Left cardiac atrium (tissue), 4 donors: ENCODE measurements at regions not wholly inside any gene's neighbourhood (a gene's known extent, or its start where the extent isn't known, plus 50 kb on each side); places are given as distances from the start of the nearest gene placed in this dataset.

ENCODE experiments used
- ATAC-seq, 2 donors: fragments of 200-7000 bp; cut with Tn5 transposase; one replicate each; pipeline ENCODE4 v1.9.1; 2020; ENCODE audit warnings: mild to moderate bottlenecking in 2 of 2, moderate library complexity in 2 of 2
- DNase-seq: peaks from one replicate; pipeline ENCODE4 v3.0.0-alpha.2; 2020
- intact Hi-C, 2 donors: fragments of 100-400 bp; cut with DNase I; formaldehyde crosslinking; loops; one replicate each; pipeline versions ENCODE4 v1.14.1 to v1.15.1; 2022 to 2023
- donor health status: DM: no; HTN: yes; CAD: no.
- donor health status: DM: no; HTN: yes; CAD: no; lungs with severe emphysema.
- donor health status: DM: yes; HTN: yes; CAD: no.
- donor health status: Dilated cardiomyopathy.

DNA sequence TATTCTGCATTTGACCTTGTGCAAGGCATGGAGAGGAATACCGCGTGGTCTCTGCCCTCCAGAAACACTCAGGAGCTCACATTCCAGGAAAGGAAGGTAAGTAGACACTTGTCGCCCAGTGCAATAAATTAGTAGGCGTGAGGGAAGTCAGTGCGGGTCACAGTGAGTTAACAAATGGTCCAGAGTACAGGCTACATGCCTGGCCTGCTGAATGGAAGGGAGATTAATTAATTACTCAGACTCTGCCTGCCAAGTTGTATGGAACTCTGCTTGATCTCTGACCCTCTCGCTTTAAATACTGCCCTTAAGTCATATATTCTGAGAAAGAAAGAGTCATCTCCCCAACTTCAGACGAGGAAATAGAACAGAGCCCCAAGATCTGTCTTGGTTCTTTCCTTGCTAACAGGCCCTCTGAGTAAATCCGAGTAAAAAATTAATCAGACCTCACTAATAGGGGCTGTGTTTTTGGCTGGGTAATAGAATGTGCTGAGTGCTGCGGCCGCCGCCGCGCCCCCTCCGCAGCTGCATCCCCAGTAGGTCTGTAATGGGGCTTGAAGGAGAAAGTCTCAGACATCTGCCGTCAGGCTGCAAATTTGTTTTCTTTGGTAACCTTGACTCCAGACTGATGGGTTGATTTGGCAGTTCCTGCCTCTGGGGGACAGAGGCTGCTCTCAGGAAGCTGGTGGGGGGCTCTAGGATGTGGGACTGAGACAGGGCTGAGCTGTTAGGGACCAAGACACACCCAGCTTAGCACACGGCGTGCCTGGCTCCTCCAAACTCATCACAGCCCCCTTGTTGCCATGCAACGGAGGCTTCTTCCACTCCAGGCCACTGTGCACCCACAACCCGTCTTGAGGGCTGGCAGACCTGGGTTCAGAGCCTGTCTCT lies 144.4 kb downstream of the NSG2 start:
- intact Hi-C loops = no loop called here
- DNase-seq (no peak), ATAC-seq (no peak)

DNA sequence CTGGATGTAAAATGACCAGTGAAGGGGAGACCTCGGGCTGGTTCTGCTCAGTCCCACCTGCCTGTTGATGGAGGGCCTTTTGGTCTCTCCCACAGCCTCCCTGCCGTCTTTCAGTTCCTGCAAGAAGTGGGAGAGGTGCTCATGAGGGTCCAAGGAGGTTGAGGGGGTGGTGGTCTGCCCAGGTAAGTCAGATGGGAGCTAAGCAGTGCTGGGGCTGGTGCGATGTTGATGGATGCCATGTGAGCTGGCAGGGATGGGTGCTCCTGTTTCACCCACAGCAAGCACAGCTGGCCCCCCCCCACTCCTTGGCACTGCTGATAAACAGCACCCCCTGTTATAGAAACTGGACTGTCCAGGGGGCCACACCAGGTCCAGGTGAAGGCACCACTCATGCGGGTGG lies 145.6 kb downstream of the NSG2 start:
- ATAC-seq (no peak), DNase-seq (no peak)
- intact Hi-C loops = no loop called here

DNA sequence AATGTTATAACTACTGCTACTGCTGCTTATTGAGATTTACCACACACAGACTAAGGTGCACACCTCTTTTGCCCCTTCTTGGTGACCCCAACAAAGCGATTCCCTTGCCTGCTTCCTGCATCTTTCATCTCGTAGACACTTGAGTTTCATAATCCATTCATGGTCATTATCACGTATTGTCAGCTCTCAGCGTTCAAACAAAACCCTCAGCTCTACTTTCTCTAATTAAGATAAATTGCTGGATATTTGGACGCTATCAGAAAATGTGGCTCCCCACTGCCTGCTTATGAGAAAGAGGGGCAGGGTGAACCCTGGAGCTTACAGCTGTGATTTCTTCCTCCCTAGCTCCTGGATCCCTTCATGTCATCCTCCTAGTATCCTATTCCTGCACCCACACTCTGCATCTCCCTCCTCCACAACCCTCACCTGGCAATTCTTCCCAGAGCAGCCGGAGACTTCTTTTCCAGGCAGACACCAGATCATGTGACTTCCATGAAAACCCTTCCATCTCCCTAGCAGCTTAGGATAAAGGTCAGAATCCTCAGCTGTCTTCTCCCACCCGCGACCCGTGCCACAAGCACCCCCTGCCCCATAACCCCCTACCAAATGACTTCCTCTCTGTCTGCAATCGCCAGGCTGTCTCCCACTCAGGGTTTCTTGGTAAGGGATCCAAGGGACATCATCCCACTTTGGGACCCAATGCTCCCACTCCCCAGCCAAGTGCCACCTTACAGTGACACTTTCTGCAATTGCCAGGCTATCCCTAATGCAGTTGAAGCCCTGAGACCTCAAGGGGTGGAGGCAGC lies 146.5 kb downstream of the NSG2 start:
- intact Hi-C loops = no loop called here
- DNase-seq (no peak), ATAC-seq (no peak)

DNA sequence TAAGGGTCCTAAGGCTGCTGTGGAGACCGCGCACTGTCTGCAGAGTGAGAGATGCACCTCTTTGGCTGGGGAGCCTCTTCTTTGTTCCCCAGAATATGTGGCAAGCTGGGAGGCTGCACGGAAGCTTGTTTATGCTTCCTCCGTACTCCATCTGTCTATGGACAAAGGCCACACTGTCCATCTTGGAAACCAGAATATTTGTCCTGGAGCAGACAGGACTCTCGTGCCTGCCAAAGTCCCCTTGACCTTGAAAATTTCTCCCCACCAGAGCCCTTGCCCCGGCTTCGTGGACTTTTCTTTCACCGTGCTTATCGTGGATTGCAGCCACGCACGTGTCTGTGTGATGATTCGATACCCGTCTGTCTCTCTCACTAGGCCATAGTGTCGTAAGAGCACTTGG lies 147.4 kb downstream of the NSG2 start:
- intact Hi-C loops = no loop called here
- DNase-seq (no peak), ATAC-seq (no peak)

DNA sequence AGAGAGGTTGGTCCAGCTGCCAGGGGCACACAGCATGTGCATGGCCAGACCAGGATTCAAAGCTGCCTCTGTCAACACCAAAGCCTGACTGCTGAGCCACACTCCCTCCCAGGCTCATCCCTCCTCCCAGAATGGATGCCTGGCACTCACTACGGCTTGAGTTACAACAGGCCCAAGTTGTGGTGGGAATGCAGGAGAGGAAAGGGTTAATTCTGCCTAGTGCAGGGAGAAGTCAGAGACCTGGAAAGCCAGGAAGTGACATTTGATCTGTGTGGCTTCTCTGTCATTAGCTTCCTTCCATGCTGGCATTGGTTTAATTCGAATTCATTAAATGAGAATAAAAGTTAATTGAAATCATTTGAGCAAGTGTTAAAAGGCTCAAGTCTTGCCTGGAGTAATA lies 150.0 kb downstream of the NSG2 start:
- DNase-seq (no peak), ATAC-seq (no peak)
- intact Hi-C loops = no loop called here

DNA sequence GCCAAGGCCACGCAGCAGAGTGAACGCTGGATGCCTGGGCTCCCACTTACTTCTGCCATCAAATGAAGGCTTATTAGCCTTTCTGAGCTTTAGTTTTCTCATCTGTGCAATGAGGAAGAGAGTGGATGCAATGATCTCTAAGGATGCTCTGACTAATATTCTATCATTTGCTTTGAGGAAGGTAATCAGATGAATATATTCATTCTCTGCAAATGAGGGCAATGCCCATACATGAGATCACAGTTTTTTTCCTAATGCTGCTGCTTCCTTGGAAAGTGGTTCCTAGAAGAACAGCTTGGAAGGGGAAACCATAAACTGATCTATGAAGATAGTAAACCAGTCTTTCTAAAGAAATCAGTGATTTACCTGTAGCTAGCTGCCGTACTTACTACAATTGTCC lies 152.4 kb downstream of the NSG2 start:
- ATAC-seq (no peak), DNase-seq (no peak)
- intact Hi-C loops = no loop called here

DNA sequence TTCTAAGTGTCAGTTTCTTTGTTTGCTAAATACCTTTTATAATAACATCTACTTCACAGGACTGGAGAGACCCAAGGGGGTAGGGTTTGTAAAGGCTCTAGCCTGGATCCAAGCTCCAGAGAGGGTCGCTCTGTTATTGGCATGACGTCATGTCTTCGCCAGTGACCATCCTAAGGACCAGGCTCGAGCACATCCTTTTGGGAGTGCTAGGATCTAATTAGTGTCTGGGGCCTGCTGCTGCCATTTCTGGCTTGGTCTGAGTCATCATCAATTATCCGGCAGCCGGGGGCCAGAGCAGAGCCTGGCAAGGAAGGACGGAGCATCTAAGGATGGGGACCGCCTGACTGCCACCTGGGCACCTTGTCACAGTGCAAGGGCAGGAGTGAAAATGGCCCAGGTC lies 153.0 kb downstream of the NSG2 start:
- DNase-seq (no peak), ATAC-seq (no peak)
- intact Hi-C loops = no loop called here

DNA sequence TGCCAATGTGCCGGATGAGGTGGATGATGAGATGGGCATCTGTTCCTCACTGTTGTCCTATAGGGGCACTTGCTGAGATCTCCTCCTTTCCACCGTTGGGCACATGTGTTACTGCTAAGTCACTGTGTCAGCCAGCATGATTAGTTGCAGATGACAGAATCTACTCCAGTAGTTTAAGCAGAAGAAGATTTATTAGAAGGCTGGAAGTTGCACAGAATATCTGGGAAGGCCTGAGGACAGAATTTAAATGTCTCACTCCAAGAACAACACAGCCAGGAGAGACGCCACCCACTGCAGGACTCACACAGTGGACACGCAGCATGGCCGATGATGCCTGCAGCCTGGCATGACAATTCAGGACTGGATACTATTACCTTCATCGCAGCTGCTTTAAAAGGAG lies 157.5 kb downstream of the NSG2 start:
- no peak for ATAC-seq
- intact Hi-C loops = no loop called here

DNA sequence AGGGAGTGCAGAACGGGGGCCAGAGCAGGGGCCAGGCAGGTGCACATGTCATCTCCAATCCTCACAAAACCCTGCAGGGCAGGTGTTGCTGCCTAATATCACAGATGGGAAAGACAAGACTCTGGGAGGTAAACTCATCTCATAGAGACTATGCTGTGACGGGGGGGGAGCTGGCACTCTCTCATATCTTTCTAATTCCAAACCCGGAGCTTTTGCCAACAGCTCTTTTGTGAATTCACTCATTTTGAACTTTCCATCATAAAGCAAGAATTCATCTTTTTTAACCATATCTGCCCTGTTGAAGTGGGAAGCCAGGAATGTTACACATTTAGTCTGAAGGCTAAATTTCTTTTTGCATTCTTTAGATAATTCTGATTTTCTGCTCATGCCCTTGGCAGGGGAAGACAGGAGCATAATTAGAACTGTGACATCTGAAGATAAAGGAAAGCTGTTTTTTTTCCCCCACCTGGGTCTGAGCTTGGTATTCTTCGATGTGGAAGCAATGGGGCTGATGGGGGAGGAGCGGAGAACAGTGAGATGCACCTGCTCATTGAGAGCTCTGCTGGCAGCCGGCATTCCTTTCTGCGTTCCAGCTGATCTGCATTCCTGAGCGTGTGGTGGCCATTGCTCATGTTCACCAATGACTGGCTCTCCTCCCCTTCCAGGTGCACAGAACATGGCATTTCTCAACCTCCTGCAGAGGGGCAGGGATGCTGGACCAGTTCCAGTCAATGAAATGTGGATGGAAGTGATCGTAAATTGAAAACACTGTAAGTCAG lies 159.2 kb downstream of the NSG2 start:
- DNase-seq (no peak), ATAC-seq (no peak)
- intact Hi-C loops = no loop called here

More for the DNA sequence above, 157.5 kb downstream of the NSG2 start:
- no peak for DNase-seq

DNA sequence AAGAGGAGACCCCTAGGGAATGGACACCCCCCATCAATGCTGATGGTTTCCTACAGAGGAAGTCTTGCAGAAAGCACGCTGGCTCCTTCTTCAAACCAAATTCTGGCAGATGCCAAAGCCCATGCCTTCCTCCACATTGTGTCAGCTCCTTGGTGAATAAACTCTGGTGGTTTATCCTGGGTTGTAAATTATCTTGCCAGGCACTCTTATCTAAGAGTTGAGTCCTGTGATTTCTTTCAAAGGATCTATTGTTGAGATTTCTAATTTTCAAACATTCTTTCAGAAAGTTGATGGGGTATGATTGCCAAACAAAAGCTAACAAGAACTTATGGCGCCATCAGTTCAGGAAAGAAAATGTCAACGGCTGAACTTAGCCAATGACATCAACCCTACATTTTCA lies 160.4 kb downstream of the NSG2 start:
- ATAC-seq (no peak), DNase-seq (no peak)
- intact Hi-C loops = no loop called here

DNA sequence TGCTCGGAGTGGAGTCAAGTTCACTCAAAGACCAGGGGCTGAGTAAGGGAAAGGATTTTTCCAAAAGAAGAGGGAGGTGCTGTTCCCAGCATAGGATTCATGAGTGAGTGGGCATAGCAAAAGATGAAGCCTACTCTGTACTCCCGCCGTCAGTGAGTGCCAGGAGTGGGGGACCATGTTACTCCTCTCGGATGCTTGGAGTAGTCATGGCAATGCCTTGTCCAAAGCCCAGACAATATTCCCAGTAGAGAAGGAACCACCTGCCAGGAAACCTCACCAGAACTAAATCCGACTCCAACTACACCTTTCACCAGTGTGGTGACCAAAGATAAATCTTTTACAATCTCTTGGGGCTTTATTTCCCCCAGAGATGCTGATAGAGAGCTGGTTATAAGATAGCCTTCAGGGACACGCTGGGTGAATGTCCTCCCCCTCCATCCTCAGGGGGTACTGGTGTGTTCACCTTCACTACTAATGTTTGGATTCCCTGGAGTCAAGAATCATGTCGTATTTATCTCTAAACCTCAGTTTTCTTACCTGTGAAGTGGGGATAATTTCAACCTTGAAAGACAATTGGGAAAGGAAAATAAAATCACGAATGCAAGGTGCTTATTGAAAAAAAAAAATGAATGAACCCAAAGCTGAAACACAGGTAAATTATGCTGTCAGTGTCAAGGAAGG lies 165.2 kb downstream of the NSG2 start:
- no peak for ATAC-seq
- intact Hi-C loops = no loop called here

DNA sequence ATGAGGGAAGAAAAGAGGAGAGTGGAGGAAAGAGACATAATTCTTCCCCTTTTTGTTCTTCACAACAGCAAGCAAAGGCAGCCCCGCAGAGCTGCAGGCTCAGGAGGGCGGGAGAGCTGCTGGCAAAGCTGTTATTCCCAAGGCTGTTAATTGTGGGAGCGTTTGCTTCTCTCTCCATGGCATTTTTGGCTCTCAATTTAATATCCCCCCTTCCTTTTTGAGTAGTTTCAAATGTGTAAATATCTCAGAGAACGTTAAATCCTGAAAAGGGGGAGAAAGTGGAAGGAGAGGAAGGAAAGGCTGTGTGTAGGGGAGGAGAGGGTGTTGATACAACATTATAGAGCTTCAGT lies 165.7 kb downstream of the NSG2 start:
- ATAC-seq (no peak), DNase-seq (no peak)
- intact Hi-C loops = no loop called here

More for the DNA sequence above, 165.2 kb downstream of the NSG2 start:
- no peak for DNase-seq

DNA sequence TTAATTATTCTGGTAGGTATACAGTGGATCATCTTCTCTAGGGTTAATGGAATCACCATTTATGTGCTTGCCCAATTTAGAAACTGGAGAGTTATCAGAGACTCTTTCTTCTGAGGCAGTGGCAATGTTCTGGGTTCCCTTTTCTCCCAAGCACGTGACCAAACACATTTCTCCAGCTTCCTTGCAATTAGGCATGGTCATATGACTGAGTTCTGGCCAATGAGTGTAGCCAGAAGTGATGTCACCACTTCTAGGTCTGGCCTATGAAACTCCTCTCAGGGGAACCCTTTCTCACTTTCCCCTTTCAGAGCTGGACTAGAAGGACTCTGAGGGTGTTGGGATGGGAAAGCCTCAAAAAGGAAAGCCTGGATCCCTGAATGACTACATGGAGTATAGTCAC lies 172.0 kb downstream of the NSG2 start:
- DNase-seq (no peak), ATAC-seq (no peak)
- intact Hi-C loops = no loop called here

DNA sequence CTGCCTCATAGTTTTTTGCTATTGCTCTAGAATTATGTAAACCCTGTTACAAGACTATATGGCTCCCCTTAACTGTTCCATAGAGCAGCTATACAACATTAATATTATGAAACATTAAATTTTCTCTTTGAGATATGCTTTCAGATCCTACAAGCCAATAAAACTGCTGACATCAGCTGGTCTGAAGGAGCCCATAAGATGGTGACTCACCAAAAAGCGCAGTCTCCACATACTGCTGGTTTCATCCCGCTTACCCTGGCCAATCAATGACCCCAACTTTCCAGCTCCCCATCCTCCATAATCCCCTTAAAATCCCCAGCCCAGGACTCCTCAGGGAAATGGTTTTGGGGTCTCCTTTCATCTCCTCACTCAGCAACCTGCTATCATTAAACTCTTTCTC lies 172.7 kb downstream of the NSG2 start:
- intact Hi-C loops = no loop called here
- no peak for ATAC-seq
- DNase-seq = no peak

DNA sequence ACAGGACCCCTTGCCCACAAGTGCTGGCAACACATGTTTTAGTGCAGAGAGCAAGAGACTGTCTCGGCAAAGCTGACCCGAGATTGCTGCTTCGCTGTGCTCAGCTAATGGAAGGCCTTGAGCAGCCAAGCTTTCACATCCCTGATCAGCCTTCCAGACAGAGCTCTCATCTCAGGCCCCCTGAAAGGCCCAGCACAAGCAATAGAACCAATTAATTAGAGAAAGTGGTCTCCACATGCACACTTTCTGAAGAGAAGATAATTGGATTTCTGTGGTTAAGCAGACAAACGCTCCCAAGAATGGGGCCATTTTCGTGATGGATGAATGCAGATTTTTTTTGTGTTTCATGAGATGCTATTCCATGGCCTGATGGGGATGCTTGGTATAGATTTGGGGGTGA lies 174.9 kb downstream of the NSG2 start:
- DNase-seq (no peak), ATAC-seq (no peak)
- intact Hi-C loops = no loop called here

DNA sequence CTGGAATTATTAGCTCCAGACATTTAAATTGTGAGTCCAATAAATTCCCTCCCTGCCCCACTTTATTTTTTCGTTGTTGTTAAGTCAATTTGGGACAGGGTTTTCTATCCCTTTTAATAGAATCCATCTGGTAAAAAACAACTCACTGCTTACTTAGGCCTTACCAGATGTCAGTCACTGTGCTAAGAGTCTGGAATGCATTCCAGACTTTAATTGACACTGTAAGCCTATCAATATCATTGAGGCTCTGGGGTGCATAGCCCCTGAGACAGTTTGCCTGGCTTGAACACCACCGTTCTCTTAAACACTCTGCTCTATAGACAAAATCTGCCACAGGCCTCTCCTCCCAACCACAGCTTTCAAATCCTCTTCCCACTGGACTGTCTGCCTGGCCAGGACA lies 175.9 kb downstream of the NSG2 start:
- intact Hi-C loops = no loop called here
- DNase-seq (no peak), ATAC-seq (no peak)

DNA sequence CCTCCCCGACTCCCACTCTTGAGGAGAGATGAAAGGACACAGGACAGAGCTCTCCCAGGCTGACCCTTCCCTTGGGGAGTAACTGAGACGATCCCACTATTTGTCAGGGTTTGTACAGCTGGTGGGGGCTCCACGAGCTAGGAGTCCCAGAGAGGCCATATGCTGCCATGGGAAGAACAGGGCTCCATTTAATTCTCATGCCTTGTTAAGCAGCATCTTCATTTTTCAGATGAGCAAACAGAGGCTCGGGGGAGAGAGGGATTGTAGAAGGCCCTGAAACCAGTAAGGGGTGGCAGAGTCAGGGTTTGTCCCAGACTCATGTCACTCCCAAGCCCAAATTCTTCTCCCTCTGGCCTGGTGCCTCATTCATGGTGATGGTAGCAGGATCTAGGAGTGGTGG lies 176.4 kb downstream of the NSG2 start:
- DNase-seq = no peak
- no peak for ATAC-seq
- intact Hi-C loops = no loop called here

DNA sequence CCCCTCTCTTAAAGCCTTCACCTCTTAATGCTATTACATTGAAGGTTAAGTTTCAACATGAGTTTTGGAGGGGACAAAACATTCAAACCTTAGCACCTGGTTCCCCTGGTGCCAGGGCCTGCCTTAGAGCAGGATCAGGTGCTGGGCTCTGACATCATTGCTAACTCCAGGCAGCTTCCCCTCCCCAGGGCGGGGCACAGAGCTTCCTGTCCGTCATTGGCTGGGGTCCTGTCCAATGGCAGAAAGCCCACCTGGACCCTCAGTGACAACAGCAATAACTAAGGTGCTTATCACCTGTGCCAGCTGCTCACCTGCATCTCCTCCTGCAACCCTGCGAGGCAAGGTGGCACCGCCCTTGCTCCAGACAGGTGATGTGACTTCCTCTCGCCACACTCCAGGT lies 177.4 kb downstream of the NSG2 start:
- ATAC-seq (no peak), DNase-seq (no peak)
- intact Hi-C loops = no loop called here

DNA sequence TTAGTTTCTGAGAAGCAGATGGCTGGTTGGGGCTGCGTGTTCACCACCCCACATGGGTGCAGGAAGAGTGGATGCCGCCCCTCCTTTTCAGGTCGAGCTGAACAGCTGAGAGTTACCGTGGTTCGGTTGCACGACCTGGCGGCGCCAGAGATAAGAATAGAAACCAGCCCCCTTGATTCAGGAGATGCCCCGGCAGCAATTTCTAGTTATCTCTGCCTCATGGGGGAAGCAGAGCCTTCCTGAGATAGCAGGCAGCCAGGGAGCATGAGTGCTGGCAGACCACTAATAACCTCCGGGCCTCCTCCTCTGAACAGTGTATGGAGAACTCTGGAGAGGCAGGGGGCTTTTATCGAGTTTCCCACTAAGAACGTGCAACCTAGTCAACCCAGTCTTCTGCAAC lies 177.8 kb downstream of the NSG2 start:
- ATAC-seq = no peak
- intact Hi-C loops = no loop called here
- no peak for DNase-seq

DNA sequence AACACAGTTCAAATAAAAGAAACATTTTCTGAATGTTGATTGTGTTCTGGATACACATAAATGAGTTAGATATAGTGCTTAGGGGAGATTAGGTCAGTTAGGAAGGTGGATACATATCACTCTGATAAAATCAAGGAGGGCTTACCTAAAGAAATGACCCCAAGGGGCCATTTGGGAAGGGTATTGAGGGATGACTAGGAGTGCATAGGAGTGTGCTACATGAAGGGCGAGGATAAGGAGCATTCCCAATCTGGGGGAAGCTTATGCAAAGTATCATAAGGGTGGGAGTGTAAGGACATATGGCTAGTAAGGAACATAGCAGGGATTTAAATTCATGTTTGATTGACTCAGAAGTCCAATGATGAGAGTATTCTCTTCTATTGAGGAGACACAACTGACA lies 183.6 kb downstream of the NSG2 start:
- intact Hi-C loops = no loop called here
- ATAC-seq (no peak), DNase-seq (no peak)
